Endothelial cell (in vitro differentiated cells): ENCODE measurements at regions not wholly inside any gene's neighbourhood (a gene's known extent, or its start where the extent isn't known, plus 50 kb on each side); places are given as distances from the start of the nearest gene placed in this dataset.

Experiments
- DNase-seq: peaks from one replicate; pipeline ENCODE4 v3.0.0; 2021; ENCODE audit warnings: low spot score
- H3K27ac Mint-ChIP-seq: one replicate; pipeline ENCODE4 v1.8.0; 2021; ENCODE audit warnings: mixed read lengths, inconsistent platforms; ENCODE audit not compliant: unreplicated experiment
- H3K27me3 Mint-ChIP-seq: one replicate; pipeline ENCODE4 v1.8.0; 2021; ENCODE audit warnings: mild to moderate bottlenecking, moderate library complexity, mixed read lengths, inconsistent platforms; ENCODE audit not compliant: unreplicated experiment
- H3K36me3 Mint-ChIP-seq: one replicate; pipeline ENCODE4 v1.8.0; 2021; ENCODE audit warnings: mild to moderate bottlenecking, low read depth, mixed read lengths, inconsistent platforms; ENCODE audit not compliant: unreplicated experiment
- H3K4me1 Mint-ChIP-seq: one replicate; pipeline ENCODE4 v1.8.0; 2021; ENCODE audit warnings: mild to moderate bottlenecking, mixed read lengths, inconsistent platforms; ENCODE audit not compliant: unreplicated experiment
- H3K4me3 Mint-ChIP-seq: one replicate; pipeline ENCODE4 v1.8.0; 2021; ENCODE audit warnings: mild to moderate bottlenecking, mixed read lengths, inconsistent platforms; ENCODE audit not compliant: unreplicated experiment
- H3K9me3 Mint-ChIP-seq: one replicate; pipeline ENCODE4 v1.8.0; 2021; ENCODE audit warnings: mixed read lengths, inconsistent platforms; ENCODE audit not compliant: unreplicated experiment
- TF ChIP-seq, protein P1 (sequence below): fragments of 200-600 bp; sonication (generic); IDR thresholded peaks from one replicate; pipeline ENCODE4 v1.5.0; 2021; ENCODE audit warnings: antibody characterized with exemption; ENCODE audit not compliant: unreplicated experiment

DNA sequence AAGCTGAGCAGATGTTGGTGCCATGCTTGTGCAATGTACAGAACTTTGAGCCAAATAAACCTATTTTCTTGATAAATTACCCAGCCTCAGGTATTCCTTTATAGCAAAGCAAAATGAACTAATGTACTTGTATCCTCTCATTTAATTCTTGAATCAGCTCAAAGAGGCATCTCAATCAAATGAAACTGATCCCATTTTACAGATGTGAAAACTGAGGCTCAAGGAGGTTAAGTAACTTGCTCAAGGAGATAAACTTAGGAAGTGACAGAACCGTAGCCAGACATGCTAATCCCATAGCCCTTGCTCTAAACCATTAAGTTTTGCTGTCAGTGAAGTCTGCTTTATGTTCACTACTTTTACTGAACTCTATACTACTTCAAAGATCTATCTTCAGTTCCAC, 467.0 kb upstream of the UBE2E3 start:
- H3K4me3 Mint-ChIP-seq: no peak overlapping the region
- H3K27ac Mint-ChIP-seq: no peak overlapping the region
- no peaks in the 10 kb centered on the region for H3K4me1 Mint-ChIP-seq
- H3K9me3 Mint-ChIP-seq: no peaks in the 10 kb centered on the region
- H3K36me3 Mint-ChIP-seq: no peaks in the 10 kb centered on the region
- no peak for DNase-seq
- no peaks in the 10 kb centered on the region for H3K27me3 Mint-ChIP-seq
- TF ChIP-seq, protein P1, sequence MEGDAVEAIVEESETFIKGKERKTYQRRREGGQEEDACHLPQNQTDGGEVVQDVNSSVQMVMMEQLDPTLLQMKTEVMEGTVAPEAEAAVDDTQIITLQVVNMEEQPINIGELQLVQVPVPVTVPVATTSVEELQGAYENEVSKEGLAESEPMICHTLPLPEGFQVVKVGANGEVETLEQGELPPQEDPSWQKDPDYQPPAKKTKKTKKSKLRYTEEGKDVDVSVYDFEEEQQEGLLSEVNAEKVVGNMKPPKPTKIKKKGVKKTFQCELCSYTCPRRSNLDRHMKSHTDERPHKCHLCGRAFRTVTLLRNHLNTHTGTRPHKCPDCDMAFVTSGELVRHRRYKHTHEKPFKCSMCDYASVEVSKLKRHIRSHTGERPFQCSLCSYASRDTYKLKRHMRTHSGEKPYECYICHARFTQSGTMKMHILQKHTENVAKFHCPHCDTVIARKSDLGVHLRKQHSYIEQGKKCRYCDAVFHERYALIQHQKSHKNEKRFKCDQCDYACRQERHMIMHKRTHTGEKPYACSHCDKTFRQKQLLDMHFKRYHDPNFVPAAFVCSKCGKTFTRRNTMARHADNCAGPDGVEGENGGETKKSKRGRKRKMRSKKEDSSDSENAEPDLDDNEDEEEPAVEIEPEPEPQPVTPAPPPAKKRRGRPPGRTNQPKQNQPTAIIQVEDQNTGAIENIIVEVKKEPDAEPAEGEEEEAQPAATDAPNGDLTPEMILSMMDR: no peak

GRCh38 chr2:180508458-180508857, 471.9 kb upstream of the UBE2E3 start:
- no peak for DNase-seq
- Mint-ChIP-seq H3K4me3 (no peak overlapping the region), H3K4me1 (no peaks in the 10 kb centered on the region), H3K27ac (no peak overlapping the region), H3K27me3 (no peaks in the 10 kb centered on the region), H3K9me3 (no peaks in the 10 kb centered on the region), H3K36me3 (no peaks in the 10 kb centered on the region)
- TF ChIP-seq, protein P1: no peak

DNA sequence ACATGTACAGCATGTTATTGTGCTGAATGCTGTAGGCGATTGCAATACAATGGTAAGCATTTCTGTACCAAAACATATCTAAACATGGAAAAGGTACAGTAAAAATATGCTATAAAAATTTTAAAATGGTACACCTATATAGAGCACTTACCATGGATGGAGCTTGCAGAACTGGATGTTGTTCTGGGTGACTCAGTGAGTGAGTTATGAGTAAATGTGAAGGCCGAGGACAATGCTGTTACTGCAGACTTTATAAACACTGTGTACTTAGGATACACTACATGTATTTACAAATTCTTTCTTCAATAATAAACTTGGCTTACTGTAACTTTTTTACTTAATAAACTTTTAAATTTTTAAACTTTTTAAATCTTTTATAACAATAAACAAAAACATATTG, 473.4 kb upstream of the UBE2E3 start:
- Mint-ChIP-seq H3K4me1 (no peaks in the 10 kb centered on the region), H3K4me3 (no peak overlapping the region)
- TF ChIP-seq, protein P1: no peak

GRCh38 chr2:180505203-180505602, 475.2 kb upstream of the UBE2E3 start:
- DNase-seq: no peak
- H3K4me1 Mint-ChIP-seq: no peaks in the 10 kb centered on the region
- no peak overlapping the region for H3K27ac Mint-ChIP-seq
- TF ChIP-seq, protein P1: no peak
- no peaks in the 10 kb centered on the region for H3K9me3 Mint-ChIP-seq
- H3K36me3 Mint-ChIP-seq: no peaks in the 10 kb centered on the region
- no peak overlapping the region for H3K4me3 Mint-ChIP-seq
- no peaks in the 10 kb centered on the region for H3K27me3 Mint-ChIP-seq

More for the DNA sequence above, 473.4 kb upstream of the UBE2E3 start:
- H3K27me3 Mint-ChIP-seq: no peaks in the 10 kb centered on the region
- H3K36me3 Mint-ChIP-seq: no peaks in the 10 kb centered on the region
- H3K9me3 Mint-ChIP-seq: no peaks in the 10 kb centered on the region
- no peak overlapping the region for H3K27ac Mint-ChIP-seq
- DNase-seq: no peak

GRCh38 chr2:180497621-180498152, 482.7 kb upstream of the UBE2E3 start:
- no peak overlapping the region for H3K27ac Mint-ChIP-seq
- no peak overlapping the region for H3K4me3 Mint-ChIP-seq
- no peak for DNase-seq
- H3K36me3 Mint-ChIP-seq: no peaks in the 10 kb centered on the region
- peaks cover 2% of the 10 kb centered on the region for H3K27me3 Mint-ChIP-seq
- no peaks in the 10 kb centered on the region for H3K4me1 Mint-ChIP-seq
- TF ChIP-seq, protein P1: no peak
- H3K9me3 Mint-ChIP-seq: no peaks in the 10 kb centered on the region
